ENCODE measurements at regions not wholly inside any gene's neighbourhood (a gene's known extent, or its start where the extent isn't known, plus 50 kb on each side); places are given as distances from the start of the nearest gene placed in this dataset.

GRCh38 chr21:40938078-40938477 is 91.1 kb upstream of the DSCAM start:
- DNase-seq (ENCODE audit: low read depth), result no peak
- no peak overlapping the region for H3K4me3 ChIP-seq (ENCODE audit: low read depth, low read length)
- no peak for TF ChIP-seq CTCF (IDR thresholded peaks at IDR 0.05; ENCODE audit: insufficient read depth, low read depth, low read length)

- no peak for TF ChIP-seq CTCF (IDR thresholded peaks at IDR 0.05; ENCODE audit: insufficient read depth, low read depth, low read length)
These were observed 91.7 kb upstream of the DSCAM start for GRCh38 chr21:40938611-40939010.

GRCh38 chr21:40947713-40948112 is 100.8 kb upstream of the DSCAM start:
- no peak overlapping the region for H3K4me3 ChIP-seq (ENCODE audit: low read depth, low read length)
- no peak for DNase-seq (ENCODE audit: low read depth)
- no peak for TF ChIP-seq CTCF (IDR thresholded peaks at IDR 0.05; ENCODE audit: insufficient read depth, low read depth, low read length)

More at GRCh38 chr21:40938611-40939010, 91.7 kb upstream of the DSCAM start:
- H3K4me3 ChIP-seq (ENCODE audit: low read depth, low read length), result no peak overlapping the region
- DNase-seq (ENCODE audit: low read depth), result no peak

GRCh38 chr21:40950970-40951369 is 104.0 kb upstream of the DSCAM start:
- no peak overlapping the region for H3K4me3 ChIP-seq (ENCODE audit: low read depth, low read length)
- no peak for DNase-seq (ENCODE audit: low read depth)
- no peak for TF ChIP-seq CTCF (IDR thresholded peaks at IDR 0.05; ENCODE audit: insufficient read depth, low read depth, low read length)

- TF ChIP-seq CTCF (IDR thresholded peaks at IDR 0.05; ENCODE audit: insufficient read depth, low read depth, low read length), result no peak
- DNase-seq (ENCODE audit: low read depth), result no peak
These were observed 105.8 kb upstream of the DSCAM start for GRCh38 chr21:40952551-40953323.

GRCh38 chr21:40964691-40965090 is 117.7 kb upstream of the DSCAM start:
- no peak for DNase-seq (ENCODE audit: low read depth)
- H3K4me3 ChIP-seq (ENCODE audit: low read depth, low read length), result no peak overlapping the region
- TF ChIP-seq CTCF (IDR thresholded peaks at IDR 0.05; ENCODE audit: insufficient read depth, low read depth, low read length), result no peak

More at GRCh38 chr21:40952551-40953323, 105.8 kb upstream of the DSCAM start:
- H3K4me3 ChIP-seq (ENCODE audit: low read depth, low read length), result no peak overlapping the region

GRCh38 chr21:40967771-40968170 is 120.8 kb upstream of the DSCAM start:
- H3K4me3 ChIP-seq (ENCODE audit: low read depth, low read length), result no peak overlapping the region
- no peak for TF ChIP-seq CTCF (IDR thresholded peaks at IDR 0.05; ENCODE audit: insufficient read depth, low read depth, low read length)
- DNase-seq (ENCODE audit: low read depth), result no peak

Measured in fibroblast of villous mesenchyme (primary cell).